ENCODE measurements at regions not wholly inside any gene's neighbourhood (a gene's known extent, or its start where the extent isn't known, plus 50 kb on each side); places are given as distances from the start of the nearest gene placed in this dataset.
A peak's percentile ranks its signal among the peaks of the same experiment; 100 is the strongest.
"Not testable (repeated sequence)": the region's sequence is repeated elsewhere in the genome, so short reads cannot be mapped to it uniquely, and the experiment has no call there.

GRCh38 chr22:23466351-23466750 lies 113.7 kb downstream of the IGLL1 start:
- Histone ChIP-seq H3K27ac (no peak overlapping the region), H3K9ac (no peak overlapping the region), H3K4me1 (peaks cover 73% of the 10 kb centered on the region), H3K36me3 (no peaks in the 10 kb centered on the region), H3K4me2 (0 out of 2 replicates have a peak overlapping the region, but pooled peaks have one; percentile 24), H3K4me3 (no peak overlapping the region), H3K9me3 (no peaks in the 10 kb centered on the region), H3K27me3 (no peaks in the 10 kb centered on the region), H4K20me1 (no peaks in the 10 kb centered on the region)
- no peak for TF ChIP-seq Cebpa-rat (IDR thresholded peaks at IDR 0.05)

- not testable (repeated sequence) for H3K9me3 ChIP-seq, H3K4me3 ChIP-seq, H3K36me3 ChIP-seq, H4K20me1 ChIP-seq, H3K27me3 ChIP-seq
- H3K4me2 ChIP-seq = peak overlapping the region; percentile 71
- H3K9ac ChIP-seq = peak overlapping the region; percentile 48; the same call in 1 of the 2 replicates
- 0 out of 2 replicates have a peak overlapping the region, but pooled peaks have one; percentile 50 for H3K27ac ChIP-seq
- H3K4me1 ChIP-seq = peaks cover 74% of the 10 kb centered on the region
Measured at GRCh38 chr22:23464796-23465195, 115.3 kb downstream of the IGLL1 start.

GRCh38 chr22:23460517-23461031 lies 119.5 kb downstream of the IGLL1 start:
- not testable (repeated sequence) for H3K9me3 ChIP-seq, H4K20me1 ChIP-seq, H3K36me3 ChIP-seq, H3K27me3 ChIP-seq
- Histone ChIP-seq H3K27ac (peak overlapping the region; percentile 92), H3K4me2 (peak overlapping the region; percentile 86), H3K4me3 (0 out of 2 replicates have a peak overlapping the region, but pooled peaks have one; percentile 18), H3K4me1 (peaks cover 99% of the 10 kb centered on the region), H3K9ac (peak overlapping the region; percentile 70)

- H3K4me3 ChIP-seq = 0 out of 2 replicates have a peak overlapping the region, but pooled peaks have one; percentile 18
- not testable (repeated sequence) for H4K20me1 ChIP-seq, H3K36me3 ChIP-seq, H3K27me3 ChIP-seq, H3K9me3 ChIP-seq
- peak overlapping the region; percentile 92 for H3K27ac ChIP-seq
- H3K9ac ChIP-seq = peak overlapping the region; percentile 70
- H3K4me2 ChIP-seq = peak overlapping the region; percentile 86
- peaks cover 92% of the 10 kb centered on the region for H3K4me1 ChIP-seq
Measured at GRCh38 chr22:23459645-23460516, 120.2 kb downstream of the IGLL1 start.

- H3K27ac ChIP-seq = peak overlapping the region; percentile 92
- H3K4me3 ChIP-seq = no peak overlapping the region
- peak overlapping the region; percentile 24; the same call in 1 of the 2 replicates for H3K9ac ChIP-seq
- no peak for TF ChIP-seq Cebpa-rat (IDR thresholded peaks at IDR 0.05)
- H3K36me3 ChIP-seq = no peaks in the 10 kb centered on the region
- H3K4me2 ChIP-seq = peak overlapping the region; percentile 86
- peaks cover 82% of the 10 kb centered on the region for H3K4me1 ChIP-seq
- no peaks in the 10 kb centered on the region for H3K27me3 ChIP-seq
- no peaks in the 10 kb centered on the region for H3K9me3 ChIP-seq
- no peaks in the 10 kb centered on the region for H4K20me1 ChIP-seq
Measured at GRCh38 chr22:23458663-23459541, 121.2 kb downstream of the IGLL1 start.

- no peak for TF ChIP-seq Cebpa-rat (IDR thresholded peaks at IDR 0.05)
- Histone ChIP-seq H4K20me1 (no peaks in the 10 kb centered on the region), H3K36me3 (no peaks in the 10 kb centered on the region), H3K9me3 (no peaks in the 10 kb centered on the region), H3K4me2 (peak overlapping the region; percentile 86), H3K4me3 (peak overlapping the region; percentile 47), H3K27ac (peak overlapping the region; percentile 92), H3K27me3 (no peaks in the 10 kb centered on the region), H3K9ac (peak overlapping the region; percentile 62; the same call in 1 of the 2 replicates), H3K4me1 (peaks cover 73% of the 10 kb centered on the region)
Measured at GRCh38 chr22:23457380-23457985, 122.6 kb downstream of the IGLL1 start.

GRCh38 chr22:23456666-23457379 lies 123.3 kb downstream of the IGLL1 start:
- H3K9me3 ChIP-seq, H4K20me1 ChIP-seq, H3K27me3 ChIP-seq, H3K36me3 ChIP-seq: not testable (repeated sequence)
- H3K4me3 ChIP-seq = peak overlapping the region; percentile 47
- peak overlapping the region; percentile 92 for H3K27ac ChIP-seq
- peak overlapping the region; percentile 62 for H3K9ac ChIP-seq
- peaks cover 73% of the 10 kb centered on the region for H3K4me1 ChIP-seq
- peak overlapping the region; percentile 86 for H3K4me2 ChIP-seq

- H3K27me3 ChIP-seq, H3K36me3 ChIP-seq, H4K20me1 ChIP-seq, H3K4me3 ChIP-seq, H3K27ac ChIP-seq, H3K9ac ChIP-seq, H3K4me2 ChIP-seq, H3K9me3 ChIP-seq: not testable (repeated sequence)
- peaks cover 63% of the 10 kb centered on the region for H3K4me1 ChIP-seq
Measured at GRCh38 chr22:23454345-23454744, 125.7 kb downstream of the IGLL1 start.

- H3K9ac ChIP-seq = no peak overlapping the region
- H3K4me3 ChIP-seq = no peak overlapping the region
- TF ChIP-seq Cebpa-rat (IDR thresholded peaks at IDR 0.05) = no peak
- H3K27me3 ChIP-seq = no peaks in the 10 kb centered on the region
- H3K4me1 ChIP-seq = peaks cover 52% of the 10 kb centered on the region
- H3K27ac ChIP-seq = no peak overlapping the region
- no peaks in the 10 kb centered on the region for H4K20me1 ChIP-seq
- no peak overlapping the region for H3K4me2 ChIP-seq
- H3K36me3 ChIP-seq = no peaks in the 10 kb centered on the region
- H3K9me3 ChIP-seq = no peaks in the 10 kb centered on the region
Measured at GRCh38 chr22:23453277-23453676, 126.8 kb downstream of the IGLL1 start.

All from BLaER1 (cell line).